ENCODE measurements at regions not wholly inside any gene's neighbourhood (a gene's known extent, or its start where the extent isn't known, plus 50 kb on each side); places are given as distances from the start of the nearest gene placed in this dataset.

GRCh38 chr11:112418438-112418837 lies 157.8 kb upstream of the PLET1 start:
- dilution Hi-C loops (cut with HindIII; ENCODE audit: low sequenced_read_pairs, unreplicated experiment), result no loop called here
- no peaks in the 10 kb centered on the region for H3K4me1 ChIP-seq (ENCODE audit: control insufficient read depth, insufficient read depth, low read length)
- no peak overlapping the region for H2AFZ ChIP-seq (replicated peaks; ENCODE audit: low read length, poor library complexity)
- no peak overlapping the region for H4K5ac ChIP-seq (ENCODE audit: low read depth, low read length)
- H3K56ac ChIP-seq (ENCODE audit: extremely low read depth, insufficient read depth, low read length), result no peak overlapping the region
- ChIA-PET POLR2A (ENCODE audit: unreplicated experiment) (no interaction called here), CTCF (no interaction called here)
- no TSS peak for BruUV-seq (replicated peaks)
- H2BK15ac ChIP-seq (ENCODE audit: low read depth, low read length), result no peak overlapping the region
- no peak overlapping the region for H3K4me3 ChIP-seq (ENCODE audit: insufficient read depth, low read depth, low read length)
- no peak for ATAC-seq (ENCODE audit: low read depth)
- peaks cover 7% of the 10 kb centered on the region; the same call in 1 of the 2 replicates for H3K27me3 ChIP-seq (ENCODE audit: control insufficient read depth, insufficient read depth, low read length)
- H4K8ac ChIP-seq (ENCODE audit: low read depth in 2 of 2, low read length in 2 of 2), result no peak overlapping the region
- H3K4me2 ChIP-seq (ENCODE audit: low read depth, low read length), result no peak overlapping the region
- in situ Hi-C loops (cut with MboI; ENCODE audit: low sequenced_read_pairs), result no loop called here
- no peak overlapping the region for H4K91ac ChIP-seq (ENCODE audit: insufficient read depth, low read depth, low read length)
- no peaks in the 10 kb centered on the region for H3K79me1 ChIP-seq (ENCODE audit: low read depth in 1 of 2, low read length in 2 of 2)
- TF ChIP-seq CEBPB (IDR thresholded peaks at IDR 0.05; ENCODE audit: low read depth, low read length), result no peak
- TF ChIP-seq MXI1 (IDR thresholded peaks at IDR 0.05; ENCODE audit: borderline replicate concordance, low read depth, low read length), result no peak
- no peak for TF ChIP-seq RAD21 (IDR thresholded peaks at IDR 0.05; ENCODE audit: low read length)
- TF ChIP-seq, protein P1, sequence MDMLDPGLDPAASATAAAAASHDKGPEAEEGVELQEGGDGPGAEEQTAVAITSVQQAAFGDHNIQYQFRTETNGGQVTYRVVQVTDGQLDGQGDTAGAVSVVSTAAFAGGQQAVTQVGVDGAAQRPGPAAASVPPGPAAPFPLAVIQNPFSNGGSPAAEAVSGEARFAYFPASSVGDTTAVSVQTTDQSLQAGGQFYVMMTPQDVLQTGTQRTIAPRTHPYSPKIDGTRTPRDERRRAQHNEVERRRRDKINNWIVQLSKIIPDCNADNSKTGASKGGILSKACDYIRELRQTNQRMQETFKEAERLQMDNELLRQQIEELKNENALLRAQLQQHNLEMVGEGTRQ (IDR thresholded peaks at IDR 0.05; ENCODE audit: low read depth, low read length), result no peak
- no peak for TF ChIP-seq NFE2L2 (IDR thresholded peaks at IDR 0.05; ENCODE audit: low read depth, low read length)
- no peak overlapping the region for H3K18ac ChIP-seq (ENCODE audit: low read depth, low read length)
- H2BK120ac ChIP-seq (ENCODE audit: low read depth, low read length), result no peak overlapping the region
- H3K9me3 ChIP-seq (ENCODE audit: control insufficient read depth, insufficient read depth, low read length), result peaks cover 2% of the 10 kb centered on the region; the same call in 1 of the 2 replicates
- no peak overlapping the region for H3K23ac ChIP-seq (ENCODE audit: low read depth, low read length)
- no peak overlapping the region for H2BK20ac ChIP-seq (ENCODE audit: low read depth, low read length)
- H3K27ac ChIP-seq (ENCODE audit: insufficient read depth, low read length), result no peak overlapping the region
- no peak overlapping the region for H3K14ac ChIP-seq (replicated peaks; ENCODE audit: low read depth, low read length)
- no peak overlapping the region for H3K4ac ChIP-seq (ENCODE audit: low read depth, low read length)
- no peak overlapping the region for H2BK5ac ChIP-seq (ENCODE audit: low read depth, low read length, poor library complexity, severe bottlenecking)
- no peaks in the 10 kb centered on the region for H4K20me1 ChIP-seq (ENCODE audit: insufficient read depth, low read length)
- H3K36me3 ChIP-seq (ENCODE audit: control insufficient read depth, insufficient read depth, low read length), result no peaks in the 10 kb centered on the region
- no peaks in the 10 kb centered on the region for H3K9me1 ChIP-seq (ENCODE audit: insufficient read depth, low read length)
- no peak overlapping the region for H2AK5ac ChIP-seq (ENCODE audit: low read depth, low read length)
- intact Hi-C loops (cut with micrococcal nuclease), result no loop called here
- WGBS, 2 experiments (ENCODE audit: extremely low coverage in 2 of 2, insufficient read length in 1 of 2), result no CpG with 5 or more reads among the region's 1 CpG
- no peak overlapping the region for H3K9ac ChIP-seq (ENCODE audit: low read depth, low read length)
- DNase-seq, result no peak
- no peak overlapping the region for H2AK9ac ChIP-seq (replicated peaks; ENCODE audit: low read depth, low read length, poor library complexity)
